Hindlimb muscle (tissue), 1 donor: ENCODE measurements at regions not wholly inside any gene's neighbourhood (a gene's known extent, or its start where the extent isn't known, plus 50 kb on each side); places are given as distances from the start of the nearest gene placed in this dataset.
"Not testable (repeated sequence)": the region's sequence is repeated elsewhere in the genome, so short reads cannot be mapped to it uniquely, and the experiment has no call there.

Experiments
- DNase-seq: peaks from one replicate; pipeline ENCODE4 v3.0.0-alpha.2; 2013

GRCh38 chr5:124544366-124545055 is 201.9 kb downstream of the ZNF608 start:
- no peak for DNase-seq

GRCh38 chr5:124538931-124539330 is 207.5 kb downstream of the ZNF608 start:
- DNase-seq = no peak

GRCh38 chr5:124538191-124538590 is 208.2 kb downstream of the ZNF608 start:
- no peak for DNase-seq

GRCh38 chr5:124537522-124537921 is 208.9 kb downstream of the ZNF608 start:
- no peak for DNase-seq

GRCh38 chr5:124537107-124537506 is 209.3 kb downstream of the ZNF608 start:
- no peak for DNase-seq

- no peak for DNase-seq
Observed at GRCh38 chr5:124536333-124536732, 210.1 kb downstream of the ZNF608 start.

- DNase-seq = no peak
Observed at GRCh38 chr5:124530916-124531315, 215.5 kb downstream of the ZNF608 start.

- no peak for DNase-seq
Observed at GRCh38 chr5:124528838-124529237, 217.6 kb downstream of the ZNF608 start.

GRCh38 chr5:124527220-124527991 is 219.0 kb downstream of the ZNF608 start:
- DNase-seq = no peak

GRCh38 chr5:124526079-124526478 is 220.4 kb downstream of the ZNF608 start:
- DNase-seq = not testable (repeated sequence)

GRCh38 chr5:124524552-124525232 is 221.7 kb downstream of the ZNF608 start:
- no peak for DNase-seq

GRCh38 chr5:124523897-124524296 is 222.5 kb downstream of the ZNF608 start:
- no peak for DNase-seq

- DNase-seq = no peak
Observed at GRCh38 chr5:124522992-124523391, 223.4 kb downstream of the ZNF608 start.

GRCh38 chr5:124521461-124522230 is 224.8 kb downstream of the ZNF608 start:
- no peak for DNase-seq

- DNase-seq = no peak
Observed at GRCh38 chr5:124519396-124519795, 227.0 kb downstream of the ZNF608 start.

- no peak for DNase-seq
Observed at GRCh38 chr5:124516567-124516966, 229.9 kb downstream of the ZNF608 start.

- peak; percentile 48 for DNase-seq
Observed at GRCh38 chr5:124515497-124516245, 230.8 kb downstream of the ZNF608 start.

- no peak for DNase-seq
Observed at GRCh38 chr5:124514956-124515355, 231.5 kb downstream of the ZNF608 start.

GRCh38 chr5:124512952-124513632 is 233.3 kb downstream of the ZNF608 start:
- no peak for DNase-seq

- no peak for DNase-seq
Observed at GRCh38 chr5:124512236-124512635, 234.2 kb downstream of the ZNF608 start.

GRCh38 chr5:124511791-124512190 is 234.6 kb downstream of the ZNF608 start:
- no peak for DNase-seq
